Mesodermal cell (in vitro differentiated cells): ENCODE measurements at regions not wholly inside any gene's neighbourhood (a gene's known extent, or its start where the extent isn't known, plus 50 kb on each side); places are given as distances from the start of the nearest gene placed in this dataset.

ENCODE experiments used
- H3K27ac ChIP-seq: 2 replicates; pipeline ENCODE4 v1.7.0; 2013; ENCODE audit warnings: mild to moderate bottlenecking, low read depth, low read length, moderate library complexity; ENCODE audit not compliant: severe bottlenecking
- H3K36me3 ChIP-seq: 2 replicates; pipeline ENCODE4 v1.7.1; 2013; ENCODE audit warnings: mild to moderate bottlenecking, low read length, moderate library complexity; ENCODE audit not compliant: control insufficient read depth, insufficient read depth
- H3K4me1 ChIP-seq: one replicate; pipeline ENCODE4 v1.7.1; 2013; ENCODE audit warnings: mild to moderate bottlenecking, low read length; ENCODE audit not compliant: insufficient read depth, control insufficient read depth, poor library complexity, severe bottlenecking
- H3K4me3 ChIP-seq: 2 replicates; pipeline ENCODE4 v1.7.0; 2013; ENCODE audit warnings: low read length, control low read depth, mild to moderate bottlenecking; ENCODE audit not compliant: insufficient read depth, poor library complexity, severe bottlenecking; ENCODE audit errors: extremely low read depth
- H3K9me3 ChIP-seq: 2 replicates; pipeline ENCODE4 v1.7.1; 2013; ENCODE audit warnings: mild to moderate bottlenecking, low read length, moderate library complexity; ENCODE audit not compliant: control insufficient read depth
- whole genome bisulfite sequencing, 2 experiments: methylation state at CpG; one replicate each; pipeline ENCODE4 v1.1.5; 2013; ENCODE audit warnings: missing lambda C conversion rate in 2 of 2; ENCODE audit not compliant: insufficient coverage in 2 of 2; 5-methylcytosine and 5-hydroxymethylcytosine counted together

GRCh38 chr14:81980601-81981306 is 447.1 kb upstream of the SEL1L start:
- no peaks in the 10 kb centered on the region for H3K36me3 ChIP-seq

GRCh38 chr14:81981307-81981675 is 447.6 kb upstream of the SEL1L start:
- Histone ChIP-seq H3K4me1 (no peaks in the 10 kb centered on the region), H3K27ac (peak overlapping the region; percentile 58), H3K9me3 (no peaks in the 10 kb centered on the region), H3K36me3 (no peaks in the 10 kb centered on the region), H3K4me3 (no peak overlapping the region)
- WGBS, 2 experiments: 75 to 100% methylated on average over 1 to 2 of the region's 5 CpGs

More at GRCh38 chr14:81980601-81981306, 447.1 kb upstream of the SEL1L start:
- Histone ChIP-seq H3K4me1 (no peaks in the 10 kb centered on the region), H3K27ac (peak overlapping the region; percentile 58), H3K4me3 (no peak overlapping the region), H3K9me3 (no peaks in the 10 kb centered on the region)
- 40 to 67% methylated on average over 1 of the region's 4 CpGs for WGBS, 2 experiments

- H3K4me1 ChIP-seq: no peaks in the 10 kb centered on the region
- 92 to 100% methylated on average over 1 to 2 of the region's 4 CpGs for WGBS, 2 experiments
- no peaks in the 10 kb centered on the region for H3K9me3 ChIP-seq
- H3K36me3 ChIP-seq: no peaks in the 10 kb centered on the region
- no peak overlapping the region for H3K4me3 ChIP-seq
- H3K27ac ChIP-seq: peak overlapping the region; percentile 58
Measured at GRCh38 chr14:81982046-81982445, 448.4 kb upstream of the SEL1L start.

- H3K4me1 ChIP-seq: no peaks in the 10 kb centered on the region
- no peaks in the 10 kb centered on the region for H3K36me3 ChIP-seq
- H3K4me3 ChIP-seq: no peak overlapping the region
- H3K9me3 ChIP-seq: no peaks in the 10 kb centered on the region
- H3K27ac ChIP-seq: no peak overlapping the region
Measured at GRCh38 chr14:81986005-81986404, 452.4 kb upstream of the SEL1L start.

GRCh38 chr14:81989211-81989610 is 455.6 kb upstream of the SEL1L start:
- H3K4me1 ChIP-seq: no peaks in the 10 kb centered on the region
- H3K4me3 ChIP-seq: no peak overlapping the region
- no peak overlapping the region for H3K27ac ChIP-seq
- WGBS, 2 experiments: no CpG with 5 or more reads among the region's 3 CpGs
- no peaks in the 10 kb centered on the region for H3K36me3 ChIP-seq
- no peaks in the 10 kb centered on the region for H3K9me3 ChIP-seq

- H3K4me1 ChIP-seq: no peaks in the 10 kb centered on the region
- 17 to 40% methylated on average over 2 to 4 of the region's 7 CpGs for WGBS, 2 experiments
- H3K27ac ChIP-seq: no peak overlapping the region
- H3K36me3 ChIP-seq: no peaks in the 10 kb centered on the region
- H3K9me3 ChIP-seq: no peaks in the 10 kb centered on the region
- H3K4me3 ChIP-seq: no peak overlapping the region
Measured at GRCh38 chr14:81990312-81990761, 456.7 kb upstream of the SEL1L start.

- Histone ChIP-seq H3K36me3 (no peaks in the 10 kb centered on the region), H3K4me1 (no peaks in the 10 kb centered on the region), H3K27ac (no peak overlapping the region), H3K4me3 (no peak overlapping the region), H3K9me3 (no peaks in the 10 kb centered on the region)
- 80% methylated on average over 1 of the region's 1 CpG; no CpG with 5 or more reads in 1 of the 2 experiments for WGBS, 2 experiments
Measured at GRCh38 chr14:81991998-81992397, 458.3 kb upstream of the SEL1L start.

- Histone ChIP-seq H3K4me3 (no peak overlapping the region), H3K27ac (no peak overlapping the region), H3K36me3 (no peaks in the 10 kb centered on the region), H3K4me1 (no peaks in the 10 kb centered on the region), H3K9me3 (no peaks in the 10 kb centered on the region)
- 81 to 96% methylated on average over 3 of the region's 3 CpGs for WGBS, 2 experiments
Measured at GRCh38 chr14:81993432-81993831, 459.8 kb upstream of the SEL1L start.

- Histone ChIP-seq H3K9me3 (no peaks in the 10 kb centered on the region), H3K4me1 (no peaks in the 10 kb centered on the region), H3K36me3 (no peaks in the 10 kb centered on the region), H3K27ac (no peak overlapping the region), H3K4me3 (no peak overlapping the region)
- 63 to 89% methylated on average over 1 of the region's 1 CpG for WGBS, 2 experiments
Measured at GRCh38 chr14:82003426-82003825, 469.8 kb upstream of the SEL1L start.

GRCh38 chr14:82009076-82009475 is 475.4 kb upstream of the SEL1L start:
- WGBS, 2 experiments: 26 to 36% methylated on average over 2 to 3 of the region's 3 CpGs
- H3K4me1 ChIP-seq: no peaks in the 10 kb centered on the region
- H3K4me3 ChIP-seq: no peak overlapping the region
- no peak overlapping the region for H3K27ac ChIP-seq
- H3K9me3 ChIP-seq: no peaks in the 10 kb centered on the region
- no peaks in the 10 kb centered on the region for H3K36me3 ChIP-seq

- Histone ChIP-seq H3K36me3 (no peaks in the 10 kb centered on the region), H3K27ac (no peak overlapping the region), H3K4me3 (no peak overlapping the region), H3K4me1 (no peaks in the 10 kb centered on the region), H3K9me3 (no peaks in the 10 kb centered on the region)
- WGBS, 2 experiments: 94% methylated on average over 2 of the region's 2 CpGs; no CpG with 5 or more reads in 1 of the 2 experiments
Measured at GRCh38 chr14:82009993-82010392, 476.3 kb upstream of the SEL1L start.
